GM18951 (cell line): ENCODE measurements at regions not wholly inside any gene's neighbourhood (a gene's known extent, or its start where the extent isn't known, plus 50 kb on each side); places are given as distances from the start of the nearest gene placed in this dataset.
"Not testable (repeated sequence)": the region's sequence is repeated elsewhere in the genome, so short reads cannot be mapped to it uniquely, and the experiment has no call there.

ENCODE experiments used
- POLR2A ChIP-seq: IDR thresholded peaks from 4 replicates; pipeline ENCODE4 v1.6.1; 2011; ENCODE audit warnings: mild to moderate bottlenecking; ENCODE audit not compliant: insufficient read length, insufficient read depth; ENCODE audit errors: extremely low read depth
- in situ Hi-C: fragments of 300-500 bp; cut with MboI; formaldehyde crosslinking; loops from one replicate; pipeline ENCODE4 v1.12.0; 2022; ENCODE audit warnings: low sequenced_read_pairs, mixed read lengths, inconsistent platforms; ENCODE audit not compliant: unreplicated experiment

- no peak for TF ChIP-seq POLR2A
- in situ Hi-C loops: loop anchor here (10.0 to 25.0 kb wide), 2 partner anchors 245 to 1332 kb away; no protein-coding TSS in a partner anchor
Measured at GRCh38 chr5:131107128-131107527, 57.9 kb downstream of the HINT1 start.

- in situ Hi-C loops: loop anchor here (10.0 to 25.0 kb wide), 2 partner anchors 242 to 1329 kb away; no protein-coding TSS in a partner anchor
- no peak for TF ChIP-seq POLR2A
Measured at GRCh38 chr5:131104169-131104808, 60.8 kb downstream of the HINT1 start.

GRCh38 chr5:131096774-131097710 lies 68.0 kb downstream of the HINT1 start:
- in situ Hi-C loops: no loop called here

GRCh38 chr5:131095561-131095960 lies 69.5 kb downstream of the HINT1 start:
- in situ Hi-C loops: not testable (repeated sequence)

More at GRCh38 chr5:131096774-131097710, 68.0 kb downstream of the HINT1 start:
- no peak for TF ChIP-seq POLR2A

- in situ Hi-C loops: no loop called here
- no peak for TF ChIP-seq POLR2A
Measured at GRCh38 chr5:131084436-131084835, 80.6 kb downstream of the HINT1 start.

GRCh38 chr5:131081913-131082488 lies 83.1 kb downstream of the HINT1 start:
- in situ Hi-C loops: no loop called here
- TF ChIP-seq POLR2A: no peak

GRCh38 chr5:131081374-131081773 lies 83.7 kb downstream of the HINT1 start:
- no peak for TF ChIP-seq POLR2A
- in situ Hi-C loops: no loop called here

- in situ Hi-C loops: no loop called here
Measured at GRCh38 chr5:131079232-131079631, 85.8 kb downstream of the HINT1 start.

GRCh38 chr5:131068893-131069643 lies 96.0 kb downstream of the HINT1 start:
- no peak for TF ChIP-seq POLR2A
- in situ Hi-C loops: no loop called here

More at GRCh38 chr5:131079232-131079631, 85.8 kb downstream of the HINT1 start:
- no peak for TF ChIP-seq POLR2A

GRCh38 chr5:131068076-131068475 lies 97.0 kb downstream of the HINT1 start:
- TF ChIP-seq POLR2A: no peak
- in situ Hi-C loops: no loop called here

GRCh38 chr5:131067636-131068035 lies 97.4 kb downstream of the HINT1 start:
- TF ChIP-seq POLR2A: no peak
- in situ Hi-C loops: no loop called here

GRCh38 chr5:131064669-131065371 lies 100.2 kb downstream of the HINT1 start:
- no peak for TF ChIP-seq POLR2A
- in situ Hi-C loops: no loop called here
